Neural progenitor cell (in vitro differentiated cells): ENCODE measurements at regions not wholly inside any gene's neighbourhood (a gene's known extent, or its start where the extent isn't known, plus 50 kb on each side); places are given as distances from the start of the nearest gene placed in this dataset.
A peak's percentile ranks its signal among the peaks of the same experiment; 100 is the strongest.

Experiments
- DNase-seq: peaks from one replicate; pipeline ENCODE4 v3.0.0-alpha.2; 2016; ENCODE audit warnings: low spot score
- H2AFZ ChIP-seq: fragments of 200-600 bp; sonication (generic); replicated peaks from 2 replicates; pipeline ENCODE4 v1.6.1; 2016; ENCODE audit warnings: antibody characterized with exemption
- H3F3A ChIP-seq: fragments of 200-600 bp; sonication (generic); 2 replicates; pipeline ENCODE4 v1.6.1; 2016; ENCODE audit warnings: antibody characterized with exemption, low read depth
- H3K27ac ChIP-seq: fragments of 200-600 bp; sonication (generic); 2 replicates; pipeline ENCODE4 v1.5.1; 2016; ENCODE audit warnings: mild to moderate bottlenecking
- H3K27me3 ChIP-seq: fragments of 200-600 bp; sonication (generic); 2 replicates; pipeline ENCODE4 v1.6.1; 2016; ENCODE audit warnings: mild to moderate bottlenecking, moderate library complexity
- H3K36me3 ChIP-seq: fragments of 200-600 bp; sonication (generic); 2 replicates; pipeline ENCODE4 v1.5.1; 2016
- H3K4me1 ChIP-seq: fragments of 200-600 bp; sonication (generic); 2 replicates; pipeline ENCODE4 v1.6.1; 2016; ENCODE audit warnings: mixed run types
- H3K4me2 ChIP-seq: fragments of 200-600 bp; sonication (generic); 2 replicates; pipeline ENCODE4 v1.6.1; 2016
- H3K4me3 ChIP-seq: fragments of 200-600 bp; sonication (generic); 2 replicates; pipeline ENCODE4 v1.5.1; 2016
- H3K79me2 ChIP-seq: fragments of 200-600 bp; sonication (generic); 2 replicates; pipeline ENCODE4 v1.6.1; 2016; ENCODE audit warnings: low read depth
- H3K9ac ChIP-seq: fragments of 200-600 bp; sonication (generic); 2 replicates; pipeline ENCODE4 v1.6.1; 2016
- H3K9me3 ChIP-seq: fragments of 200-600 bp; sonication (generic); 2 replicates; pipeline ENCODE4 v1.5.1; 2016; ENCODE audit warnings: low read depth
- H4K20me1 ChIP-seq: fragments of 200-600 bp; sonication (generic); 2 replicates; pipeline ENCODE4 v1.6.1; 2016; ENCODE audit warnings: low read depth
- H3K27ac Mint-ChIP-seq: 3 replicates; pipeline ENCODE4 v1.8.0; 2021; ENCODE audit warnings: mixed read lengths
- H3K27me3 Mint-ChIP-seq: 2 replicates; pipeline ENCODE4 v1.8.0; 2022; ENCODE audit warnings: low read depth, mild to moderate bottlenecking, inconsistent platforms, moderate library complexity, mixed read lengths; ENCODE audit not compliant: insufficient read depth
- H3K36me3 Mint-ChIP-seq: 3 replicates; pipeline ENCODE4 v1.8.0; 2021; ENCODE audit warnings: mixed read lengths
- H3K4me1 Mint-ChIP-seq: 3 replicates; pipeline ENCODE4 v1.8.0; 2021; ENCODE audit warnings: mixed read lengths
- H3K4me3 Mint-ChIP-seq: 3 replicates; pipeline ENCODE4 v1.8.0; 2021; ENCODE audit warnings: mild to moderate bottlenecking, moderate library complexity, mixed read lengths
- H3K9me3 Mint-ChIP-seq: 3 replicates; pipeline ENCODE4 v1.8.0; 2020; ENCODE audit warnings: mixed read lengths
- EZH2 ChIP-seq: fragments of 200-600 bp; sonication (generic); IDR thresholded peaks from 2 replicates; pipeline ENCODE4 v1.6.1; 2017; ENCODE audit warnings: antibody characterized with exemption, mild to moderate bottlenecking, moderate library complexity
- EZH2phosphoT487 ChIP-seq: fragments of 200-600 bp; sonication (generic); IDR thresholded peaks from 2 replicates; pipeline ENCODE4 v1.6.1; 2017; ENCODE audit warnings: antibody characterized with exemption
- TF ChIP-seq, protein P1 (sequence below): fragments of 200-600 bp; sonication (generic); IDR thresholded peaks from 2 replicates; pipeline ENCODE4 v1.5.1; 2017; ENCODE audit warnings: antibody characterized with exemption, mild to moderate bottlenecking

DNA sequence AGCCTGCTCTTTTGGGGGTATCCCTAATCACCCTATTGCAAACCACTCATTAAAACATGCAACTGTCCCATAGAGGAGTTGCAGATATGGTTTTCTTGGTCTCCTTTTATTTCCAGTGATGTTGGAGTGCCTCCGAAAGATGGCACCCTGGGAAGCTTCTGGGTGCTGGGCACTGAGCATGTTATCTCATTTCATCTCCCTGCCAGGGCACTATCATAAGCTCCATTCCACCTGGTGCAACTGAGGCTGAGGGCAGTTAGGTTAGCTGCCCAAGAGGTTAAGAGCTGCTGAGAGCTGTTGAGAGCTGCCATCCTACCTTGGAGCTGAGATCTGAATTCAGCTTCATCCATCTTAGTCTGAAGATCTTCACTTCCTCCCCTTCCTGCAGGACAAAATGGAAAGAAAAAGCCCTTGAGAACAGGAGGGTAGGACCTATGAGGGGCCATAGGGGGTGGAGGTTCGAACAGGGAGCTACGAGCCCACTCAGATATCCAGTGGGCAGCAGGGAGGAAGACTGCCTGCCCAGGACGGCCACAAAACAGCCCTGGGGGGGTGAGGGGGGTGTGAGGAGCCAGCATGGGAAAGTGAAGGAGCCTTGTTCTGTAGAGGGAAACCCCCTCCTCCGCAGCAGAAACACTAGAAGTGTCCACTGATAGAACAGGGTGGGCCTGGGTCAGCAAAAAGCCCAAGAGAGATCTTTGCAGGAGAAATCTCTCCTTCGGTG lies 202.5 kb downstream of the ZFP36L2 start:
- Histone ChIP-seq H3K9ac (no peak overlapping the region), H4K20me1 (no peaks in the 10 kb centered on the region), H3K4me2 (no peak overlapping the region), H3K27ac (no peak overlapping the region), H3K4me1 (peaks cover 7% of the 10 kb centered on the region), H3K9me3 (peaks cover 4% of the 10 kb centered on the region), H3K36me3 (no peaks in the 10 kb centered on the region), H3K4me3 (no peak overlapping the region), H2AFZ (peak overlapping the region; percentile 40), H3K79me2 (no peaks in the 10 kb centered on the region), H3F3A (peaks cover 7% of the 10 kb centered on the region), H3K27me3 (no peaks in the 10 kb centered on the region)
- TF ChIP-seq, protein P1, sequence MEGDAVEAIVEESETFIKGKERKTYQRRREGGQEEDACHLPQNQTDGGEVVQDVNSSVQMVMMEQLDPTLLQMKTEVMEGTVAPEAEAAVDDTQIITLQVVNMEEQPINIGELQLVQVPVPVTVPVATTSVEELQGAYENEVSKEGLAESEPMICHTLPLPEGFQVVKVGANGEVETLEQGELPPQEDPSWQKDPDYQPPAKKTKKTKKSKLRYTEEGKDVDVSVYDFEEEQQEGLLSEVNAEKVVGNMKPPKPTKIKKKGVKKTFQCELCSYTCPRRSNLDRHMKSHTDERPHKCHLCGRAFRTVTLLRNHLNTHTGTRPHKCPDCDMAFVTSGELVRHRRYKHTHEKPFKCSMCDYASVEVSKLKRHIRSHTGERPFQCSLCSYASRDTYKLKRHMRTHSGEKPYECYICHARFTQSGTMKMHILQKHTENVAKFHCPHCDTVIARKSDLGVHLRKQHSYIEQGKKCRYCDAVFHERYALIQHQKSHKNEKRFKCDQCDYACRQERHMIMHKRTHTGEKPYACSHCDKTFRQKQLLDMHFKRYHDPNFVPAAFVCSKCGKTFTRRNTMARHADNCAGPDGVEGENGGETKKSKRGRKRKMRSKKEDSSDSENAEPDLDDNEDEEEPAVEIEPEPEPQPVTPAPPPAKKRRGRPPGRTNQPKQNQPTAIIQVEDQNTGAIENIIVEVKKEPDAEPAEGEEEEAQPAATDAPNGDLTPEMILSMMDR, result no peak
- TF ChIP-seq EZH2, result no peak
- TF ChIP-seq EZH2phosphoT487, result no peak
- H3K9me3 Mint-ChIP-seq, result peaks cover 24% of the 10 kb centered on the region
- DNase-seq, result no peak
- H3K4me3 Mint-ChIP-seq, result no peak overlapping the region
- peaks cover 11% of the 10 kb centered on the region for H3K27me3 Mint-ChIP-seq
- H3K27ac Mint-ChIP-seq, result peak overlapping the region; percentile 46
- peaks cover 8% of the 10 kb centered on the region for H3K36me3 Mint-ChIP-seq
- peaks cover 26% of the 10 kb centered on the region for H3K4me1 Mint-ChIP-seq

DNA sequence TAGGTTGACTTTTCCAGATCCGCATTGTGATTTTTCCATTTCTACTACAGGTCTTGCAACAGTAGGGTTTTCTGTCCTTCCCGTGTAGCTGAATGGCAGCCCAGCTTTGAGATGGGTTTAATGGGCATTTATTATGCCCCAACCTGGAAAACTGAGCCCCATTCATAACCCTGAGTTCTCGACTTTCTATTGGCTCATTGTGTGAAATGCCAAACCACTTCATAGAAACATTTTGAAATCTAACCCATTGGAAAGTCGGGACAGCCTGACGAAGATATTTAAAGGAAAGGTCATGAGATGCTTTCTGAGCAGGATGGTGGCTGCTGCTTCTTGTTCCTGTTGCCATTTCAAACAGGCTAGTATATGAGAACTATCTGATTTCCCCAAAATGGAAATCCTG lies 203.5 kb downstream of the ZFP36L2 start:
- H3K27me3 Mint-ChIP-seq, result peaks cover 11% of the 10 kb centered on the region
- TF ChIP-seq, protein P1, result no peak
- TF ChIP-seq EZH2phosphoT487, result no peak
- no peak for TF ChIP-seq EZH2
- Histone ChIP-seq H3K9me3 (peaks cover 4% of the 10 kb centered on the region), H3K9ac (no peak overlapping the region), H3K36me3 (no peaks in the 10 kb centered on the region), H3K4me3 (no peak overlapping the region), H3K27ac (no peak overlapping the region), H2AFZ (no peak overlapping the region), H3K4me2 (no peak overlapping the region), H3F3A (peaks cover 7% of the 10 kb centered on the region), H3K79me2 (no peaks in the 10 kb centered on the region), H3K27me3 (no peaks in the 10 kb centered on the region), H3K4me1 (peaks cover 13% of the 10 kb centered on the region), H4K20me1 (no peaks in the 10 kb centered on the region)
- peaks cover 8% of the 10 kb centered on the region for H3K36me3 Mint-ChIP-seq
- no peak for DNase-seq
- no peak overlapping the region for H3K4me3 Mint-ChIP-seq
- H3K27ac Mint-ChIP-seq, result no peak overlapping the region
- peaks cover 30% of the 10 kb centered on the region for H3K4me1 Mint-ChIP-seq
- peaks cover 26% of the 10 kb centered on the region for H3K9me3 Mint-ChIP-seq

DNA sequence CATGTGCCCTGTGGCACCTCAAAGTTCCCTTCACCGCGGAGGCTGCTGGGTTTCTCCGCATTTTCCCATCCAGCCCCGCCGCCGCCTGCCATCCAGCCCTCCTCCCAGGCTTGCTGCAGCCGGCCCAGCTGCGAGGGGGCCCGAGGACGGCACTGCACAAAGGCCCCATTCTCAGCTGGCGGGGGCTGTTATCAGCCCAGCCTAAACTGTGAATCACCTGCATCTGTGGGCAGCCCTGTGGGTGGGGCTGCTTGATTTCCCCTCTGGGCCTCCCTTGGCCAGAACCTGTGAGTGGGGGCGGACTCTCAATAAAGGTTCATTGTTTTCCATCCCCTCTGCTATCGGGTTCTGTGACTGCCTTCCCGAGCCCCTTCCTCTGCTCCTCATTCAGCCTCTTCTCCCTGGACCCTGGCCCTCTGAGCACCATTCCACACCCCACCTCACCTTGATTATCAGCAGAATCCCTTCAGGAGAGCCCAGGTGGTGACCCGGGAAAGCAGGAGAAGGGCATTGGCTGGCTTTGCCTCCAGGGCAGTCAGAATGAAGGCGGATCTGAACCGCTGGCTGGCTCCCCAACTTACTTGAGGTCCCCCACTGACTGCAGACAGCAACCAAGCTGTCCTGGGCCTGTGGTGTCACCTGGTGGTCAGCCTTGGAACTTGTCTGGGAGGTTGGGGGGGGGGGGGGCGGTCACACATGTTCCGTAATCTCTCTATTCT lies 204.5 kb downstream of the ZFP36L2 start:
- H3K4me2 ChIP-seq, result no peak overlapping the region
- H3K9me3 ChIP-seq, result peaks cover 4% of the 10 kb centered on the region
- H3K36me3 ChIP-seq, result no peaks in the 10 kb centered on the region
- peak overlapping the region; percentile 1 for H3K27ac Mint-ChIP-seq
- H3K4me1 Mint-ChIP-seq, result peaks cover 26% of the 10 kb centered on the region
- no peaks in the 10 kb centered on the region for H3K79me2 ChIP-seq
- TF ChIP-seq EZH2phosphoT487 (no peak), EZH2 (no peak)
- TF ChIP-seq, protein P1, result peak; percentile 63
- peaks cover 9% of the 10 kb centered on the region for H3K4me1 ChIP-seq
- H3K27ac ChIP-seq, result no peak overlapping the region
- peaks cover 26% of the 10 kb centered on the region for H3K9me3 Mint-ChIP-seq
- H3K27me3 ChIP-seq, result no peaks in the 10 kb centered on the region
- H3K9ac ChIP-seq, result no peak overlapping the region
- H2AFZ ChIP-seq, result no peak overlapping the region
- no peaks in the 10 kb centered on the region for H4K20me1 ChIP-seq
- no peak overlapping the region for H3K4me3 ChIP-seq
- peaks cover 7% of the 10 kb centered on the region for H3F3A ChIP-seq
- DNase-seq, result peak; percentile 64
- H3K27me3 Mint-ChIP-seq, result peaks cover 11% of the 10 kb centered on the region
- peaks cover 8% of the 10 kb centered on the region for H3K36me3 Mint-ChIP-seq
- H3K4me3 Mint-ChIP-seq, result no peak overlapping the region
